GM18517 (cell line): ENCODE measurements at regions not wholly inside any gene's neighbourhood (a gene's known extent, or its start where the extent isn't known, plus 50 kb on each side); places are given as distances from the start of the nearest gene placed in this dataset.
"Not testable (repeated sequence)": the region's sequence is repeated elsewhere in the genome, so short reads cannot be mapped to it uniquely, and the experiment has no call there.

Experiments
- ATAC-seq: cut with Tn5 transposase; IDR thresholded peaks from one replicate; pipeline ENCODE4 v1.9.1; 2021; ENCODE audit warnings: mild to moderate bottlenecking, moderate library complexity; ENCODE audit not compliant: unreplicated experiment

DNA sequence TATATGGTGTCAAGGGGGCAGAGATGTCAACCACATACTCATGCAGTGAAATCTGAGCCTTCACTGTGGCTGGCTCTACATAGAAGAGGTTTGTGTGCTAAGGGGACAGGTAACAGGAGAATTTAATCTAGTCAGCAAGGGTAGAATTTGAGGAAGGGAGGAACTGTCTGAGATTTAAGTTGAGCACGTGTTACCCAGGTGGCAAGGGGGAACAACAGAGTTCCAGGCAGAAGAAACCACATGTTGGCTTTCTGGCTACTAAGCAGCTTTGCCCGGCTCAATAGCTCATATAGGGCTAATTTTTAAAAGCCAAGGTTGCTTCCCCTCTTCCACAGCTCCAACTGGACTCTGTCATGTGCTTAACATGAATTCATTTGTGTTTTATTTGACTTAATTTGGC, 397.6 kb downstream of the EDEM1 start:
- ATAC-seq: no peak

- no peak for ATAC-seq
Measured at GRCh38 chr3:5606884-5607472, 419.5 kb downstream of the EDEM1 start.

- ATAC-seq: no peak
Measured at GRCh38 chr3:5607581-5607980, 420.1 kb downstream of the EDEM1 start.

GRCh38 chr3:5608971-5609370, 421.5 kb downstream of the EDEM1 start:
- ATAC-seq: not testable (repeated sequence)

DNA sequence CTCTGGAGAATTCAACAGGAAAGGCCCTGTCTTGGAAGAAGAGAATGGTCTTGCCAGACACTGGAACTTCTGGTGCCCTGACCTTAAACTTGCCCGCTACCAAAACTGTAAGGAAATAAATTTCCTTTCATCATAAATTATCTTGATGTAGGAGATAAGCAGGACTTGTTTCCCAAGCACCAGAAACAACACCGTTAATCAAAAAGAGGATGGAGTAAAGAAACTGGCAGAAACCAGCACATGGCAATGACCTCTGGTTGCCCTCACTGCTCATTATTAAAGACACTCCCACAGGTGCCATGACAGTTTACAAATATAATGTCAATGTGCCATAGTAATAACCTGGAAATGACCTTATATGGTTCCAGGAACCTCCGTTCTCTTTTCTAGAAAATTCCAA, 426.1 kb downstream of the EDEM1 start:
- no peak for ATAC-seq

- no peak for ATAC-seq
Measured at GRCh38 chr3:5616873-5617272, 429.4 kb downstream of the EDEM1 start.

DNA sequence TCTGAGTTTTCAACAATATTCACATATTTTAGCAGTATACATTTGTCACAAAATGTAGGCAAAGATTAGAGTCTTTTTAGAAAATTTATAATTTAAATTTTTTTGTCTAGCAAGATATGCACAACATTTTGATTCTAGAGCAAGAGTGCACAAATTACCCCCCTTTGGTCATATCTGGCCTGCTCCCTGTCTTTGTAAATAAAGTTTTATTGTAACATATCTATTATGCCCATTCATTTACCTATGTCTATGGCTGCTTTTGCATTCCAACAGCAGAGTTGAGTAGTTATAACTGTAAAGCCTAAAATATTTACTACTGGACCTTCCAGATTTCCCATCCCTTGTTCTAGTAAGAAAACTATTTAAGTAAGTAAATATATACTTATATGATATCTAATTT, 430.7 kb downstream of the EDEM1 start:
- ATAC-seq: no peak

DNA sequence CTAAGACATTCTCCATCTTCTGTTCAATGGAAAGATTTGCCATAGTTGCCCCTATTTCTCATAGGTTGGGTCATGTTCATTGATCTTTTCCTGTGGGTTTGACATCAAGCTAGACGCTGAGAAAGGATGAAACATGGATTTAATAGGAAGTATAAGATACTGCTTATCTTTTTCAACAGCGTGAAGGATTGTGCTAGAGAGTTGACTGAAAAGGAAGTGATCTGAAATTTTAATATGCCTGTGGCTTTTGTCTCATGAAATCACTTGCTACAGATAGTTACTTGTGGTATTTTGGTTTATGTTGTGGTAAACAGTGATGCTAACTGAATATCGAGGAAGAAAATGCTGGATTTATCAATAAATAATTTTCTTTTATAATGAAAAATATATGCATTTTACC, 442.9 kb downstream of the EDEM1 start:
- ATAC-seq: no peak

GRCh38 chr3:5633960-5634359, 446.5 kb downstream of the EDEM1 start:
- ATAC-seq: no peak

DNA sequence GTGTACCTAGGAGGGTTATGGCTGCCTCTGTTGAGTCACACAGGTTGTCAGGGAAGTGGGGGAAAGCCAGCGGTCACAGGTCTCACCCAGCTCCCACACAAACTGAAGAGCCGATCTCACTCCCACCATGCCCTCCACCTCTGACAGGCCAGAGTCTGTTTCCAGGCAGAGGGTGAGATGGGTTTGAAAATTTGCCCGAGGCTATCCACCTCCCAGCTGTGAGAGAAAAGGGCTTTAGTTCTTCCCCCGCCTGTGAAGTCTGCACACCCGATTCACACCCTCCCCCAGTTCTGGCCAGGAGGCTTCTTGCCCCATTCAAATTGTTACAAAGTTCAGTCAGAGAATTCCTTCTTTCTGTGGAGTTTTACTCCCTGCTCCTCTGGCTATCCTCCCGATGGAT, 446.9 kb downstream of the EDEM1 start:
- no peak for ATAC-seq

GRCh38 chr3:5635746-5636145, 448.2 kb downstream of the EDEM1 start:
- no peak for ATAC-seq

GRCh38 chr3:5638550-5638949, 451.0 kb downstream of the EDEM1 start:
- ATAC-seq: no peak

DNA sequence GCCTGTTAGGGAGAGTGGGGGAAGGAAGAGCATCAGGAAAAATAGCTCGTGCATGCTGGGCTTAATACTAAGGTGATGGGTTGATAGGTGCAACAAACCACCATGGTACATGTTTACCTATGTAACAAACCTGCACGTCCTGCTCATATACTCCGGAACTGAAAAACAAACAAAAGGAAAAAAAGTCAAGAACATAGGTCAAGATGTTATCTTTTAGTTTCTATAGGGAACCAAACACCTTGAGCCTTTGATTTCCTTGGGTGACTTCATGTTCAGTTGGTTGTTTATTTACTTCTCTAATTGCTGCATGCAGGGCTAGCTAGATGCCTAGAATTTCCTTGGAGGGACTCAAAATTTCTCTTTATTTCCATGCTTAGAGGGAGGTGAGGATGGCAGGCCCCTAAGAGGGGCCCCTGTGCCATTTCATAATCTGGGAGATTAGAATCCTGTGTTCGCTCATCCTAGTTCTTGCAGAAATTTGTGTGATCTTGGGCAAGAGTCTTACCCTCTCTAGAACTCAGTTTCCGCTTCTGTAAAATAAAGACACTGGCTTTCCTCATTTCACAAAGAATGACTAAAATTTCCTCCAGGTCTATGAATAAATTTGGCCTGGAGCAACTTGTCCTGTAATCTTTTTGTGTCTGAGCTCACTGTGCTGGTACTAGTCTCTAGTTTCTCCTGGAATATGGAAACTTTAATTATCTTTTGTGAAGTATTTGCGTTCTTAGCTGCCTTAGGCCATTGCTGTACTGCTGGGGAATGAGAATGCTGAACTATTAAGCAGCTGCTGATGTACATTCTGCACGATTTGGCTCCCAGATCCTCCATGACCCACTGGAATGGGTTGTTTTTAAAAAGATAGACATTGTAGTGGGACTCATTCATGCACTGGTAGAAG, 457.5 kb downstream of the EDEM1 start:
- no peak for ATAC-seq

- ATAC-seq: no peak
Measured at GRCh38 chr3:5645692-5646410, 458.3 kb downstream of the EDEM1 start.

- ATAC-seq: no peak
Measured at GRCh38 chr3:5650303-5650702, 462.8 kb downstream of the EDEM1 start.

DNA sequence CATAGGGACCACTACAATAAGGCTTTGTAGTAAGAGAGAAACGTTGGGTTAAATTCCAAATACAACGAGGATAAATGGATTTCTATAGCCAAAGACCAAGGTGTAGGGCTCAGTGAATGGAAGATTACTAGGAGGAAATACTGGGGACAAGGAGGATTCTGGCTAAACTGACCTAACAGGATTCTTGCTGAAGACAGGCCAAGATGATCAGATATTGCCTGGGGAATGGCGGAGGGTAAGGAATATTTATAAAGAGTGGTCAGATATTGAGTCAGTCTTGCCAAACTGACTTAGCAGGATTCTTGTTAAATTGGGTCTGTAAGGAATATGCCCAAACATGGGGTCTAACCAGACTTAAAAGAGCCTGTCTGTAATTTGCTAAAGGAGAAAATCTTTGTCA, 463.8 kb downstream of the EDEM1 start:
- no peak for ATAC-seq

GRCh38 chr3:5653426-5654143, 466.1 kb downstream of the EDEM1 start:
- no peak for ATAC-seq

DNA sequence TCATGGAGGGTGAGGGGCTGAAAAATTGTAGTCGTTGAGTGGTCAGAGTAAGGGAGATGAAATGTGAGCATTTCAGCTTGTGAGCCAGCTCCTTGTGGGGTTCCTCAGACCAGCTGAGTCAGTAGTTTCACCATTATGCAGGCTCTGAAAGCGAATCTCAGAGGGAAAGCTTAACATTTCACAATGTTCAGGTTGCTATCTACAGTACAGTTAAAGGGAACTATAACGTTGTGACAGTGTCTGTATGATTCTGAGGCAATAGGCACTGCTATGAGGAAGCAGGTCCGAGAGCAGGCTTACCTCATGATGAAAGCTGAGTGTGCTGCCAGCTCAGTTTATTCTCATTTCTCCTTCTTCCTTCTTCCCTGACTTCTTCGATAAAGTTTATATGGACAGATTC, 469.6 kb downstream of the EDEM1 start:
- no peak for ATAC-seq

DNA sequence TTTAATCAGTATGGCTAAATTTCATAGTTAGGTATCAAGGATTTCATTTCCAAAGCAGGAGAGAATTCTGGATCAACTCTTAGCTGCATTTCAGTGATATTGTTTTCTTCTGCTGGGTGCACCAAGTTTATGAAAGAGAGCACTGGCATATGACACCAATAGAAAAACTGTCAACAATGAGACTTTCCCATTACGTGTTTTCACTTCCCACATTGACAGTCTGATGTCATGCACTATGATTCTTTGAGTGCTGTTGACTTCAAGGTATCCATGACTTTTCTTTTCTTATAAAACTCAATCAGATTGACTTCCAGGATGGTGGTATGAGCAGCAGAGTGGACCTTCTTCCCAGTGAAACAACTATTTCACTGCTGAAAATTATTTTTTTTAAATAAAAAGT, 476.1 kb downstream of the EDEM1 start:
- ATAC-seq: no peak

- ATAC-seq: no peak
Measured at GRCh38 chr3:5666455-5666854, 478.9 kb downstream of the EDEM1 start.

DNA sequence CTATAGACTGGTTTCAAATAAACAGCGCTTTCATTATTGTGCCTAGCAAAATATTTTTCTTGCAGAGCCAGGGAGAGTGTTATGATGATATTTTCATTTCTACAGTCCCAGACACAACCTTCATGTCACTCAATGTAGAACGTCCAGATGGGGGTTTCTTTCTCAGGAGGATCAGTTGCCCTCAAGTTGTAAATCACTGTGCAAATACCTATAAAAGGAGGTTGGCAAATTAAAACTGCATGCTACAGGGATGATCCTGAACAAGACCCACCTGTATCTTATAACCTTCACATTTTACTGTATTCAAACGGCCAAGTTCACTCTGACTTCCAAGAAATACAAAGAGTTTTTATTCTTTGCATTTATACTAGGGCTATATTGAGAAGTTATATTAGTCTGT, 486.0 kb downstream of the EDEM1 start:
- no peak for ATAC-seq
